H9 (cell line): ENCODE measurements at regions not wholly inside any gene's neighbourhood (a gene's known extent, or its start where the extent isn't known, plus 50 kb on each side); places are given as distances from the start of the nearest gene placed in this dataset.

ENCODE experiments used
- DNase-seq: peaks from one replicate; pipeline ENCODE4 v3.0.0-alpha.2; 2017
- H2AFZ ChIP-seq: one replicate; pipeline ENCODE4 v1.6.1; 2013; ENCODE audit warnings: mild to moderate bottlenecking, low read length, control low read depth, moderate library complexity
- H2AK5ac ChIP-seq: 2 replicates; pipeline ENCODE4 v1.6.1; 2013; ENCODE audit warnings: low read length, control low read depth, mixed read lengths; ENCODE audit not compliant: insufficient read length
- H2BK120ac ChIP-seq: one replicate; pipeline ENCODE4 v1.6.1; 2013; ENCODE audit warnings: low read depth, mild to moderate bottlenecking, low read length, control low read depth, inconsistent platforms; ENCODE audit not compliant: poor library complexity, severe bottlenecking
- H2BK12ac ChIP-seq: 2 replicates; pipeline ENCODE4 v1.6.1; 2013; ENCODE audit warnings: low read length, control low read depth, mixed read lengths, low read depth; ENCODE audit not compliant: insufficient read length
- H2BK15ac ChIP-seq: 2 replicates; pipeline ENCODE4 v1.6.1; 2013; ENCODE audit warnings: low read depth, low read length, control low read depth
- H2BK20ac ChIP-seq: one replicate; pipeline ENCODE4 v1.6.1; 2013; ENCODE audit warnings: low read depth, mild to moderate bottlenecking, low read length, control low read depth, inconsistent platforms; ENCODE audit not compliant: poor library complexity, severe bottlenecking
- H2BK5ac ChIP-seq: 2 replicates; pipeline ENCODE4 v1.6.1; 2013; ENCODE audit warnings: low read length, control low read depth, mixed read lengths; ENCODE audit not compliant: insufficient read length
- H3K14ac ChIP-seq: 2 replicates; pipeline ENCODE4 v1.6.1; 2013; ENCODE audit warnings: low read length, control low read depth; ENCODE audit not compliant: insufficient read depth
- H3K18ac ChIP-seq: 2 replicates; pipeline ENCODE4 v1.6.1; 2013; ENCODE audit warnings: low read depth, mild to moderate bottlenecking, mixed read lengths, low read length, control low read depth; ENCODE audit not compliant: insufficient read length
- H3K23ac ChIP-seq: 2 replicates; pipeline ENCODE4 v1.6.1; 2013; ENCODE audit warnings: low read length, control low read depth, mixed read lengths, low read depth; ENCODE audit not compliant: insufficient read length
- H3K23me2 ChIP-seq: 2 replicates; pipeline ENCODE4 v1.6.1; 2013; ENCODE audit warnings: low read depth, mild to moderate bottlenecking, mixed read lengths, low read length, control low read depth; ENCODE audit not compliant: insufficient read length, poor library complexity, severe bottlenecking
- H3K27ac ChIP-seq: 2 replicates; pipeline ENCODE4 v1.5.1; 2013; ENCODE audit warnings: low read length, control low read depth, mixed read lengths, low read depth; ENCODE audit not compliant: insufficient read length
- H3K27me3 ChIP-seq: 2 replicates; pipeline ENCODE4 v1.6.1; 2013; ENCODE audit warnings: low read length, control low read depth, inconsistent platforms; ENCODE audit not compliant: insufficient read depth
- H3K4ac ChIP-seq: 2 replicates; pipeline ENCODE4 v1.6.1; 2013; ENCODE audit warnings: low read depth, mild to moderate bottlenecking, control low read depth, inconsistent platforms, low read length, moderate library complexity
- H3K4me1 ChIP-seq: 2 replicates; pipeline ENCODE4 v1.6.1; 2013; ENCODE audit warnings: low read length, control low read depth, inconsistent platforms; ENCODE audit not compliant: insufficient read depth
- H3K4me2 ChIP-seq: 2 replicates; pipeline ENCODE4 v1.6.1; 2013; ENCODE audit warnings: low read length, control low read depth, mixed read lengths; ENCODE audit not compliant: insufficient read length, insufficient read depth
- H3K56ac ChIP-seq: 2 replicates; pipeline ENCODE4 v1.6.1; 2013; ENCODE audit warnings: low read depth, mild to moderate bottlenecking, mixed read lengths, low read length, control low read depth; ENCODE audit not compliant: insufficient read length
- H3K79me1 ChIP-seq: 2 replicates; pipeline ENCODE4 v1.6.1; 2013; ENCODE audit warnings: low read depth, mild to moderate bottlenecking, moderate library complexity, low read length, control low read depth, inconsistent platforms; ENCODE audit not compliant: insufficient read depth, poor library complexity, severe bottlenecking
- H3K79me2 ChIP-seq: 2 replicates; pipeline ENCODE4 v1.6.1; 2013; ENCODE audit warnings: low read length, control low read depth, inconsistent platforms; ENCODE audit not compliant: insufficient read depth
- H3K9ac ChIP-seq: 2 replicates; pipeline ENCODE4 v1.6.1; 2013; ENCODE audit warnings: low read length, control low read depth, mixed read lengths; ENCODE audit not compliant: insufficient read length; ENCODE audit errors: extremely low read depth
- H3K9me3 ChIP-seq: one replicate; pipeline ENCODE4 v1.6.1; 2013; ENCODE audit warnings: low read depth, low read length, inconsistent platforms; ENCODE audit not compliant: control insufficient read depth
- H3T11ph ChIP-seq: one replicate; pipeline ENCODE4 v1.6.1; 2013; ENCODE audit warnings: mild to moderate bottlenecking, low read length, control low read depth, inconsistent platforms
- H4K20me1 ChIP-seq: one replicate; pipeline ENCODE4 v1.6.1; 2013; ENCODE audit not compliant: control insufficient read depth, insufficient read length, insufficient read depth
- H4K5ac ChIP-seq: 2 replicates; pipeline ENCODE4 v1.6.1; 2013; ENCODE audit warnings: low read depth, mild to moderate bottlenecking, mixed read lengths, low read length, control low read depth; ENCODE audit not compliant: insufficient read length
- H4K8ac ChIP-seq: replicated peaks from 2 replicates; pipeline ENCODE4 v1.6.1; 2013; ENCODE audit warnings: low read length, control low read depth, mixed read lengths, low read depth; ENCODE audit not compliant: insufficient read length
- H4K91ac ChIP-seq: 2 replicates; pipeline ENCODE4 v1.6.1; 2013; ENCODE audit warnings: low read depth, mild to moderate bottlenecking, moderate library complexity, mixed read lengths, low read length, control low read depth; ENCODE audit not compliant: insufficient read length
- H3K27ac Mint-ChIP-seq, 3 experiments: 2 replicates in 2 of 3; 3 replicates in 1 of 3; pipeline ENCODE4 v1.8.0; 2020 to 2021; ENCODE audit warnings: mixed read lengths in 3 of 3, mild to moderate bottlenecking in 1 of 3, moderate library complexity in 1 of 3
- H3K27me3 Mint-ChIP-seq: 2 replicates; pipeline ENCODE4 v1.8.0; 2021; ENCODE audit warnings: low read depth, mild to moderate bottlenecking, moderate library complexity, mixed read lengths
- H3K36me3 Mint-ChIP-seq, 3 experiments: 2 replicates in 2 of 3; 3 replicates in 1 of 3; pipeline ENCODE4 v1.8.0; 2020 to 2021; ENCODE audit warnings: low read depth in 3 of 3, mixed read lengths in 3 of 3; ENCODE audit not compliant: insufficient read depth in 1 of 3
- H3K4me1 Mint-ChIP-seq, 2 experiments: 2 replicates each; pipeline ENCODE4 v1.8.0; 2020; ENCODE audit warnings: mixed read lengths in 2 of 2
- H3K4me3 Mint-ChIP-seq, 2 experiments: 2 replicates in 1 of 2; 3 replicates in 1 of 2; pipeline ENCODE4 v1.8.0; 2020 to 2021; ENCODE audit warnings: mild to moderate bottlenecking in 2 of 2, mixed read lengths in 2 of 2, moderate library complexity in 1 of 2
- H3K9me3 Mint-ChIP-seq, 2 experiments: 2 replicates in 1 of 2; 3 replicates in 1 of 2; pipeline ENCODE4 v1.8.0; 2020; ENCODE audit warnings: mild to moderate bottlenecking in 2 of 2, mixed read lengths in 2 of 2, moderate library complexity in 1 of 2
- CTCF ChIP-seq: fragments of 200-600 bp; sonication (generic); conservative IDR thresholded peaks from 3 replicates; pipeline ENCODE4 v1.8.0; 2021; ENCODE audit warnings: antibody characterized with exemption, mild to moderate bottlenecking
- WGBS: extraction: QIAGEN DNeasy Blood & Tissue Kit; methylation state at CpG from one replicate; pipeline ENCODE4 v1.1.7; 2013; ENCODE audit warnings: missing lambda C conversion rate, low lambda C conversion rate, mixed read lengths; ENCODE audit not compliant: insufficient read length; ENCODE audit errors: extremely low coverage; 5-methylcytosine and 5-hydroxymethylcytosine counted together

DNA sequence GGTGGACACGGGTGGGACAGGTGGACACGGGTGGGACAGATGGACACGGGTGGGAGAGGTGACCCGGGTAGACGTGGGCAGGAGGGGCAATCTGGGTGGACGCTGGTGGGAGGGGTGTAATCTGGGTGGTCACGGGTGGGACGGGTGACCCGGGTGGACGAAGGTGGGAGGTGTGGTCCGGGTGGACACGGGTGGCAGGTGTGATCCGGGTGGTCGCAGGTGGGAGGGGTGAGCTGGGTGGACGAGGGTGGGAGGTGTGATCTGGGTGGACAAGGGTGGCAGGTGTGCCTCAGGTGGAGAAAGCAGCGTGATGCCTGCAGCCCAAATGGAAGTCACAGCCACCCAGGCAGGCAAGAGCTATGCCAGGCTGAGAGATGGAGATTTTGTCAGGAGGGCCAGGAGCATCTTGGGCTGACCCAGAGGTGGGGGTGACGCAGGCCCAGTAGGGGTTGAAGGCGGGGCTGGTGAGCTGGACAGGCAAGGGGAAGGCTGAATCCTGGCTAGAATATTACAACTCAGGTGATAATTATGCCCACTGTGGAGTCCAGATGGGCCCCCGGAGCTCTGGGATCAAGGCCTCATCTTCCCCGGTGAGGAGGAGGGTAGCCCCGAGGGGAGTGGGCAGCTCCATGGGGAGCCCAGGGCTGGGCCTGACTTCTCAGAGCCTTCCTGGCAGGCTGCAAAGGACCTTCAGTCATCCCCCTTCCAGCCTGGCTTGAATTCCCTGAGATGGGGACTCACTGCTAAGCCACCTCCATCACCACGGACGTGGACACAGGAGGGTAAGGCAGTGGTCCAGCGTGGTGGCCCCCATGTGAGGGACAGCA is 100.0 kb downstream of the ADRA2C start:
- peak; percentile 18 for DNase-seq
- no peak overlapping the region for H2AFZ ChIP-seq
- no peak overlapping the region for H3K9ac ChIP-seq
- H3K27ac Mint-ChIP-seq = 0 out of 7 replicates have a peak overlapping the region, but pooled peaks of 1 of the 3 experiments have one; percentile 16
- no peak overlapping the region for H3K4me2 ChIP-seq
- H2BK120ac ChIP-seq = no peak overlapping the region
- peaks cover 6 to 7% of the 10 kb centered on the region in 2 experiments; a peak in 4 of 5 replicates for H3K9me3 Mint-ChIP-seq
- no peaks in the 10 kb centered on the region for H3K79me2 ChIP-seq
- no peak overlapping the region for H3T11ph ChIP-seq
- H4K5ac ChIP-seq = no peak overlapping the region
- H2BK15ac ChIP-seq = no peak overlapping the region
- H3K23ac ChIP-seq = no peak overlapping the region
- no peaks in the 10 kb centered on the region for H3K79me1 ChIP-seq
- no peak overlapping the region for H3K18ac ChIP-seq
- peaks cover 30% of the 10 kb centered on the region for H3K27me3 Mint-ChIP-seq
- no peak overlapping the region for H4K91ac ChIP-seq
- peaks cover 2% of the 10 kb centered on the region for H3K23me2 ChIP-seq
- peaks cover 2% of the 10 kb centered on the region; the same call in 1 of the 2 replicates for H3K27me3 ChIP-seq
- no peak overlapping the region for H2BK12ac ChIP-seq
- no peak overlapping the region for H3K56ac ChIP-seq
- H3K9me3 ChIP-seq = no peaks in the 10 kb centered on the region
- peaks cover 11% of the 10 kb centered on the region; the same call in 1 of the 2 replicates for H3K4me1 ChIP-seq
- no peak overlapping the region for H4K8ac ChIP-seq
- no peak overlapping the region for H3K4ac ChIP-seq
- no peak for TF ChIP-seq CTCF
- no peak overlapping the region for H2BK20ac ChIP-seq
- WGBS = no CpG with 5 or more reads among the region's 24 CpGs
- no peak overlapping the region for H3K4me3 Mint-ChIP-seq
- H3K36me3 Mint-ChIP-seq = peaks cover 0 to 6% (median 6%) of the 10 kb centered on the region in 3 experiments; a peak in 4 of 7 replicates
- no peak overlapping the region for H2AK5ac ChIP-seq
- H4K20me1 ChIP-seq = no peaks in the 10 kb centered on the region
- H2BK5ac ChIP-seq = no peak overlapping the region
- H3K14ac ChIP-seq = no peak overlapping the region
- H3K27ac ChIP-seq = no peak overlapping the region
- peaks cover 15 to 26% of the 10 kb centered on the region in 2 experiments for H3K4me1 Mint-ChIP-seq
